Inferior parietal cortex (tissue), 1 donor: ENCODE measurements at regions not wholly inside any gene's neighbourhood (a gene's known extent, or its start where the extent isn't known, plus 50 kb on each side); places are given as distances from the start of the nearest gene placed in this dataset.

ENCODE experiments used
- DNase-seq: peaks from one replicate; pipeline ENCODE4 v3.0.0-alpha.2; 2016; ENCODE audit errors: extremely low spot score

DNA sequence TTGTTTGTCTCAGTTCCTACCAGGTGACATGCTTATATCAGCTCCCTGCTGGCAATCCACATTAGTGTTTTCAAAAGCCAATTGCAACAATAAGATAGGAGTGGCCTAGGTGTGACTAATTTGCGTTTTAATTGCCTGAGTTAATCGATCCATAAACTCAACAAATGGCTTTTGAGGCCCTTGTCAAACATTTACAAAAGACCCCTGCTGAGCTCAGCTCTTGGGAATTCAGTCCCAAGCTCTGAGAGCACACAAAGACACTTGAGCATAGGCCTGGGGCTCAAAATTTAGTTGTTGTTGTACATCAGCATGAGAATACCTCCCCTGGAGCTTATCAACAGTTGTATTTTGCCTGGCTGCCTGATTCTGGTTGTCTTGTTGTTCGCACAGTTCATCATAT is 1134.4 kb upstream of the TSPY4 start:
- DNase-seq, result no peak

DNA sequence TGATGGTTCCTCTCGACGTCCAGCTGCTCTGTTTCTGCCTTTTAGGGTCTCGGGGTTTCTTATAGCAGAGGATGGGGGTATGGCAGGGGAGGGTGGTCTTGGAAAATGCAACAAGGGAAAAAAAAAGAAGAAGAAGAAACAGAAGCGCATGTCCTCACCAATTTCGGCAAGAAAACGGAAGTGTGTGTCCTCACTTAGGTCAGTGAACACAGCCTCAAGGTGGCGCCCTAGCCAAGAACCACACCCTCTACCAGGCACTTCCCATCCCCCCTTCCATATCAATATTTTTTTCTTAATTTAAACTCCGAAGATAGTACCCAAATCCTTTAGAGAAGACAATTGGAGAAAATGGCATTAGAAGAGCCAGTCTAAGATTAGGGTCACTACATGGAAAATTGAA is 1096.1 kb upstream of the TSPY4 start:
- no peak for DNase-seq

DNA sequence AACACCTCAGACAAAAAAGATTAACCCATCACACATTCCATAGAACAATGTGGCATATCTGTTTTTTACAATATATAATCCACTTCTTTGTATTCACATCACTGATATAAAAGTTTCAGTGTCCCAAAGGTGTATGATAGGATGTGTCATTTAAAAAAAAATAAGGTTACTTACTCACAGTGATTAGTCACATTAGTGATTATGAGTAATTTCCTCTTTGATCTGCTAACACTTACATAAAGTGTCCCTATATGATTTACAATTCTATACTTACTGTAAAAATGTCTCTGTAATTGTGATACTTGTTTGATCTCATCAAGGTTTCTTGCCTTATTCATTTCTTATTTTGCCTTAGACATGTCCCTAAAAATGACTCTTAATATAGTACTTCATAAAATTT is 1063.5 kb upstream of the TSPY4 start:
- no peak for DNase-seq

DNA sequence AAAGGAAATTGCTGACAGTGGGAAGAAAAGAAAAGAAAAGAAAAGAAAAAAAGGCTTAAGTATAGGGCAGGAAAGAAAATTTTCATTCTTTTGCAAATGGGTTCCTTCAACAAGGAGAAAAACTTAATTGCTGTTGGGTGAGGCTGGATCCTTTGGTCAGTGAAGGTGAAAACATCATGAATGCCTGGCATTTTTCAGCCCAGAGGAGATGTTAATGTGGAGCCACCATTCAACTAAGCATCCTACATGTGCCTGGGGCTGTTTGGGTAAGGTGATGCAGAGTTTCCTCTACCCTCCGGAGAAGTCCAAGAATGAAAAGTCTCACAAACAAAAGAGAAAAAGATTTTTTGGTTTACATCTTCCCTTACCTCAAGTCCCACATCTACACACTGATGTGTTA is 1032.2 kb upstream of the TSPY4 start:
- no peak for DNase-seq

DNA sequence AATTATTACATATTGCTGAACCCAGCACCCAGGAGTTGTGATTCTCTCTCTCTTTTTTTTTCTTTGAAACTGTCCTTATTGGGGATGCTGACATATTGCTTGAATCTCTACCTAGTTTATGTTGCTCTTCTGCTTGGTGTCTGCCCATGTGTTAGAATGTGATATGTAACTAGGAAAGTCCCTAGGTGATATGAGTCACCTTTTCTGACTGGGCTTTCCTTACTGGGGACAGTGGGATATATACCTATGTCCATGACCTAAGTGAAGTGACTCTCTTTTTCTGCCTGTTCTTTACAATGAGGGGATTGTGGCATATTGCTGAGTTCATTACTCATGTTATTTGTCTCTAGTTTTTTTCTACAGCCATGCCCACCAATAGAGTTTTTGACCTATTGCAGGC is 1013.2 kb upstream of the TSPY4 start:
- no peak for DNase-seq

DNA sequence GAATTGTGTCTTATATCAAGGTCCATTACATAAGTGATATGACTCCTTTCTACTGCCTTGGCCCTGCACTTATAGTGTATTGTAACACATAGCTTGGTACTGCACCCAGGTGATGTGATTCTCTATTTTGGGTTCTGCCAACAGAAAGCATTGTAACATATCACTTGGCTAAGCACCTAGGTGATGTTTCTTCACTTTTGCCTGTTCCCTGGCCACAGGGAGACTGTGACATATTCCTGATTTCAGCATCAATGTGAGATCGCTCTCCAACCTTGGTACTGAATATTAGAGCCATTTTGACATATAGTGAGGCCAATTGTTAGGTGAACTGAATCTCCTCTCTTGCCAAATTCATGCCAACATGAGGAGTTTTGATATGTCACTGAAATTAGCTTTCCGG is 1010.3 kb upstream of the TSPY4 start:
- no peak for DNase-seq

DNA sequence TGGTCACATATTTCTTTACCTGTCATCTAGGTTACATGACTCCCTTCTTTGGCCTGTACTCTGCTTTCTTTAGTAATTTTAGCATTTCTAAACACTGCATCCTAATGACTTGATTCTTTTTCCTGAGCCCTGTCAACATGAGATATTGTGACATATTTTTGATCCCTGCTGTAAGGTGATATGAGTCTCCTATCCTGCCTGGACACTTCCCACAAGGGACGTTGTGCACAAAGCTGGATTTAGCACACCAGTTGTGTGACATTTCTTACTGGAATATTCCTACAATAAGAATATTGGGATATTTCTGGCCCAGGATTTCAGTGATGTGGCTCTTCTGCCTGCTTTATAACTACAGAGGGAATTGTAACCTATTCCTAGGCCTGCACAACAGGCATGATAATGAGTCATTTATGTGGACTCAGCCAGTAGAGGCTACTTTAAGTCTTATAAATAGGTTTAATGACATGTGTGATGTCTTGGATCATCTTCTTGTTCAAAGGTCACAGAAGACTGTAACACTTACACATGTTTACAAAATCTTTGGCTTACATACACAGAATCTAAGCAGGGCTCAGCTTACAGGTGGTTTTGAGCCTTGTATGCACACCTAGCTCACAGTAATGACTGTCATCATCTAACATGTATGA is 1009.4 kb upstream of the TSPY4 start:
- DNase-seq, result no peak

DNA sequence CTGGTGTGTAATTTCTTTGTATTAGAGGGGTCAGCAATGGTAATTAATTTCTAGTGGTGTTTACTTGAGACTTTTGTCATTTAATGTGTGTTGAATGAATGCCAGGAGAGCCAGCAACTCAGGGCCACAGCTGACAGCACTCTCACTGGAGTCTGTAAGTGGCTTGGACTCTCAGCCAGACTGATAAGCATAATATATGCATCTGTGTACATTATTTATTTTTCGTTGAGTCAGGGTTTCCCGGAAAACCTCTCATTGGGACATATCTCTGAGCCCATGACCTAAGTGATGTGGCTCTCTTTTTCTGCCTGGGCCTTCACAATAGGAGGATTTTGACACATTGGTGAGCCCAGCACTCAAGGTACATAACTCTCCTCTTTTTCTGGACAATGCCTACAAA is 1007.8 kb upstream of the TSPY4 start:
- no peak for DNase-seq

DNA sequence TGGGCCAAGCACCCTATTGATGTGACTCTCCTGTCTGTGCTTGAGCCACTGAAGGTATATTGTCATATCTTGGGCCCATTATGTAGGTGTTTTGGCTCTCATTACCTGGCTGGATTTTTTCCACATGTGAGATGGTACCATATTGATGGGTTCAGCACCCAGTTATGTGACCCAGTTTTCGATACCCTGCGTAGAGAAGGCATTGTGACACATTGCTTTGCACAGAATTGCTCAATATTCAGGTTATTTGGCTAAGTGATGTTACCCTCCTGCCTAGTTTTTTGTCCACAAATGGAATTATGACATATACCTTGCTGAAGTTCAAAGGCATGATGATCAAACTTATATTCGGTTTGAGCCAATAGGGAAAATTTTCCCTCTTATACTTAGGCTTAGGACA is 1007.3 kb upstream of the TSPY4 start:
- no peak for DNase-seq

DNA sequence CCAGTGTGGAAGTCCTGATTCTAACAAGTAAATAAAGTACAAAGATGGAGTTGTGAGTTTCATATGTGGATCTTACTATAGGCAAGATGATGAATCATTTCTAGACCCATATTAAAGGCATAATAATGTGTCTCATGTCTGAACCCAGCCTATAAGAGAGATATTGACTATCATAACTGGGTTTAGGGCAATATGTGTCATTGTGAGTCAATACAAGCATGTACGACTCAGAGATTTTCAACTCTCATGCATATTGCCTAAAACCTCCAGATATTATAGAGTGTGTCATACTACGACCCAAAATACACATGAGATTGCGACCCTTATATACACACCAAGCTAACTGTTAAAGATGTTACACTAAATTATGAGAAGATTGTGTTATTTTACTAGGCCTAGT is 1003.9 kb upstream of the TSPY4 start:
- no peak for DNase-seq

DNA sequence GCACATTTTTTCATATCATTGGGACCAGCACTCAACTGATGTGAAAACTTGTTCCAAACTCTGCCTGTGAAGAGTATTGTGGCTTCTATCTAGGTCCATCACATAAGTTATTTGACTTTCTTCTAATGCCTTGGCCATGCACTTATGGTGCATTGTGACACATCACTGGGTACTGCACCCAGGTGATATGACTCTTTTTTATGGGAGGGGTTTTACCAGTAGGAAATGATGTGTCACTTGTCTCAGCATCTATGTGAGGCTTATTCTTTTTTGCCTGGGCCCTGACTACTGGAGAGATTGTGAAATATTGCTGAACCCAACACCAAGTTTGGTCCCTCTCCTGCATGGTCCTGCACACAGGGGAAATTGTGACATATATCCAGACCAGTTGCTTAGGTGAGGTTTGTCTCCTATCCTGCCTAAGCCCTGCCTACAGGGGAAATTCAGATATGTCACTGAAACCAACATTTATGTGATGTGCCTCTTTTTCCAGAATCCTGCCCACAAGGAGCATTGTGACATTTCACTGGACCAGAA is 1001.9 kb upstream of the TSPY4 start:
- no peak for DNase-seq

DNA sequence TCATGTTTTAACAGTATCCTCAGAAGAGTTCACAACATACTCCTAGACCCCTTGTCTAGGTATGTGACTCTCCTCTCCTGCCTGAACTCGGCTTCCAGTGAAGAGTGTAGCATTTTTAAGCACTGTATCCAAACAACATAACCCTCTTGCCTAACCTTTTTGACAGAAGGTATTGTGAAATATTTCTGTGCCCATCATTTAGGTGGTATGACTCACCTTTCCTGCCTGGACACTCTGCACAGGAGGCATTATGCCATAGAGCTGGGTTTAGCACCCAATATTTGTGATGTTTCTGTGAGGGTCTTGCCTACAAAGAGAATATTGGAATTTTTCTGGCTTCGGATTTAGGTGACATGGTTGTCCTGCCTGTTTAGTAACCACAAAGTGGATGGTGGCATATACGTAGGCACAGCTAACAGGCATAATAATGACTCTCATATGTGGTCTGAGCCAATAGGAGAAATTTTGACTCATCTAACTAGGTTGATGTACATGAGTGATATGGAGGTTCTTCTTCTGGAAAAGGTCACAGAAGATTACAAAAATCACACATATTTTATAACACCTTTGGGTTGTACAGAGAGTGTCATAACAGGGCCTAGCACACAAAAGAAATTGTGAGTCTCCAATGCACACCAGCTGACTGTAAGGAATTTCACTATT is 1001.0 kb upstream of the TSPY4 start:
- no peak for DNase-seq

DNA sequence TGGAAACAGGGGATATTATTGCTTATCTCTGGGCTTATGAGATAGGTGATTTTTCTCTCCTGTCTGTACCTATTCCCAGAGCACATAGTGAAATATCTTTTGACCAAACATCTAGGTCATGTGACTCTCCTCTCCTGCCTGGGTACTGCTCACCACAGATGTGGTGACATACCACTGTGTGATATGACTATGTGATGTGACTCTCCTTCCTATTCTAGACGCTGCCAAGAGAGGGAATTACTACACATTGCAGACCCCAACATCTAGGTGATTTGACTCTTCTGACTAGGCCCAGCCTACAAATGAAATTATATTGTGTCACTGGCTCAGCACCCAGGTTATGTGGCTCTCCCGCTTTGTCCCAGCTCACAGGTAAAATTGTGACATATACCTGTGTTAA is 996.3 kb upstream of the TSPY4 start:
- DNase-seq, result no peak

DNA sequence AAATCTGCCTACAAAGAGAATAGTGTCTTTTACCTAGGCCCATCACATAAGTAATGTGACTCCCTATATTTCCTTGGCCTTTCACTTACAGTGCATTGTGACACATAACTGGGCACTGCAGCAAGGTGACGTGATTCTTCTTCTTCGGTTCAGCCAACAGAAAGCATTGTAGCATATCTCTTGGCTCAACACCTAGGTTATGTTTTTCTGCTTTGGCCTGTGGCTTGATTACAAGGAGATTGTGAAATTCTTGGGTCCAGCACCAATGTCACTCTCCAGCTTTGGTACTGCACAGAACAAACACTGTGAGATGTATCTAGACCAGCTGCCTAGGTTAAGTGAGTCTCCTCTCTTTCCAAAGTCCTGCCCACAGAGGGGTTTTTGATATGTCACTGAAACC is 995.1 kb upstream of the TSPY4 start:
- no peak for DNase-seq

DNA sequence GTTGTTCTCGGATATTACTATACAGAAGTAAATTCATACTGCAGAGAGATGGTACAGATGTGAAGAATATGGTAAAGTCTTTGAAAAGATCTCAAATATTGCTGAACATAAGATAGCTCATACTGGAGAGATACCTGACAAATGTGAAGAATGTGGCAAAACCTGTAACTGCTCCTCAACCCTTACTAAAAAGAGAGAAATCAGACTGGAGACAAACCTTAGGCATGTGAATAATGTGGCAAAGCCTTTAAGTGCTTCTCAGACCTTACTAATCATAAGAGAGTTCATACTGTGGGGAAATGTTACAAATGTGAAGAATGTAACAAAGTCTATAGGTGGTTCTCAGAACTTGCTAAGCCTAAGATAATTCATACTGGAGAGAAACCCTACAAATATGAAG is 986.0 kb upstream of the TSPY4 start:
- DNase-seq, result no peak

DNA sequence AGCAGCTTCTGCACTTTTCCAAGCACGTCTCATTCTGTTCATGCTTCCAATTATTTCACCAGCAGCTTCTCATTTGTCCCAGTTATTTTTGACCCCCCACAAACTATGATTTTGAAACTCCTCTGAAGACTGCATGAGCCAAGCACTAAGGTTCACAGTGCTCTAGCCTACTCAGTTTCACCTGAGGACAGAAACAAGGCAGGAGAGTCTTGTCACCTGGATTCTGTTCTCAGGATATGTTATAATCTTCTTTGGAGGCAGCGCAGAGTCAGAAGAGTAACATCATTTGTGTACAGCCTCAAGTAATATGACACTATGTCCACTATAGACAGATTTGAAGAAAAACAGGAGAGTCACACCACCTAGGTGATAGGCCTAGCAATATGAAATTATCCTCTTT is 985.1 kb upstream of the TSPY4 start:
- no peak for DNase-seq

DNA sequence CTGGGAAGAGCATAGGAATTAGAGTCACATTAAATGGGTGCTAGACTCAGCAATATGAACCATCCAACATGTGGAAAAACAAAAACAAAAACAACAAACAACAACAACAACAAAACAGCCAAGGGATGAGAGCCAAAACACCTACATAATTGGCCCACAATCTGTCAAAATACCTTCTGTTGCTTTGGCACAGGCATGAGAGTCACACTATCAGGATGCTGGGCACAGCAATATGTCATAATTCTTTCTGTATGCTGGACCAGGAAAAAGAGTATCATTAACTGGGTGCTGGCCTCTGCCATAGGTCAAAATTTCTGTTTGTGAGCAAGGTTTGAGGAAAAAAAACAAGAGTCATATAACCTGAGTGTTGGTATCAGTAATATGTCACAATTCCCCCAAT is 979.1 kb upstream of the TSPY4 start:
- DNase-seq, result no peak

DNA sequence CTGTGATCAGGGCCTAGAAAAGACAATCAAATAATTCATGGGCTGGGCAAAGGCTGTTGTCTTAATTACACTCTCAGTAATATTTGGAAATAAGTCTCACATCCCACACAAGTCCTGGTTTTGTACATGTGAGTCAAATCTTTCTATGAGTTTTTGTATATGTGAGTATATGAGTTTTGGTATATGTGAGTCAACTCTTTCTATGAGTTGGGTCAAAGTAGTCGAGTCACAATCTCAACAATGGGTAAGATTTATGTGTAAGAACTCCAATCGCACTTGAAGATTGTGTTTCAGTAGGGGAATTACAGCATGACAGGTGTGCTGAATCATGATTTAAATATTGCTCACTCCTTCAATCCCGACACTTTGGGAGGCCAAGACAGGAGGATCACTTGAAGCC is 975.5 kb upstream of the TSPY4 start:
- no peak for DNase-seq

DNA sequence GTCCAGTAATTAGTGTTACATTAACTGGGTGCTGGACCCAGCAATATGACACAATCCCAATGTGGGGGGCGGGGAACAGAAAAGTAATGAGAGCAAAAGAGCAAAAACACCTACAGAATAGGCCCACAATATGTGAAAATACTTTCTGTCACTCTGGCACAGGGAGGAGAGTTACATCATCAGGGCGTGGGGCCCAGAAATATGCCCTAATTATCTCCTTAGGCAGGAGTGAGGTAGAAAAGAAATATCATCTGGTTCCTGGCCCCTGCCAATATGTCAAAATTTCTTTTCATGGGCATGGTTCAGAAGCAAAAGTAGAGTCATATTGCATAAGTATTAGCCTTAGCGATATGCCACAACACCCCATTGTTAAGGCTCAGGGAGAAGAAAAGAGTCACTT is 959.8 kb upstream of the TSPY4 start:
- DNase-seq, result no peak

DNA sequence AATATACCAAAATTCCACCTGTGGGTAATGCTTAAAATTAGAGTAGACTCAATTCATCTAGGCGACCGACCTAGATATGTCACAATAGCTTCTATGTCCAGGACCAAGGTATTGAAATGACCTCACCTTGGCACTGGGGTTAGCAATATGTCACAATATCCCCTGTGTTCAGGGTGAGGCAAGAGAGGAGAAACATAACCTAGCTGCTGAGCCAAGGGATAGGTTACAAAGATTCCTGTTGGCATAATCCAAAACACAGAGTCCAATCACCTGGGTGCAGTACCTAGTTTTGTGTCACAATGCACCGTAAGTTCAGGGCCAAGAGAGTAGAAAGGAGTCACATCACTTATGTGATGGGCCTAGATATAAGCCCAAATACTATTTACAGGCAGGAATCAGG is 957.5 kb upstream of the TSPY4 start:
- DNase-seq, result no peak

DNA sequence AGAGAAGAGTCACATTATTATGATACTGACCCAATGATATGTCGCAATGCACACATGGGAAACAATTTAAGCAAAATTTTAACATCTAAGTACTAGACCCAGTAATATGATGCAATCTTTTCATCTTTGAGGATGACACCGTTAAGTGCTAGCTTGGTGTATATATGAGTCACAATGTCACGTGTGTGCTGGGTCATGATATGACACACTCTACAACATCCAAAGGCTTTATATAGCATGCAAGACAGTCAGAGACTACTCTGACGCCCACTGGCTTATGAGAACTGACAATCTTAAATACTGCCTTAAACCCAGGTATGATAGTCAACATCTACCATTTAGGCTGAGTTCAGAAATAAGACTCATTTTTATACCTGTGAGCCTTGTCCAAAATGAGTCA is 955.8 kb upstream of the TSPY4 start:
- DNase-seq, result no peak

DNA sequence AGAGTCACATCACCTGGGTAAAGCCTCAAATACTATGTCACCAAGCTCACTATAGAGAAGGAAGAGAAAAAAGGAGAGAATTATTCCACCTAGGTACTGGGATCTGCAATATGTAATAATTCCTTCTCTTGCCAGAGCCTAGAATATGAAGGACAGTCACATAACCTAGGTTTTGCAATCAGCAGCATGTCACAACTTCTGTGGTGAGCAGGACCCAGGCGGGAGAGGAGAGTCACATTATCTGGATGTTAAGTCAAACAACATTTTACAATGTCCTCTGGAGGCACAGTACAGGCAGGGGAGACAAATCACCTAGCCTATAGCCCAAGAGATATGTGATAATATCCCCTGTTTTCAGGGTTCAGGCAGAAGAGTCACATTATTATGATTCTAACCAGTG is 951.2 kb upstream of the TSPY4 start:
- DNase-seq, result no peak

DNA sequence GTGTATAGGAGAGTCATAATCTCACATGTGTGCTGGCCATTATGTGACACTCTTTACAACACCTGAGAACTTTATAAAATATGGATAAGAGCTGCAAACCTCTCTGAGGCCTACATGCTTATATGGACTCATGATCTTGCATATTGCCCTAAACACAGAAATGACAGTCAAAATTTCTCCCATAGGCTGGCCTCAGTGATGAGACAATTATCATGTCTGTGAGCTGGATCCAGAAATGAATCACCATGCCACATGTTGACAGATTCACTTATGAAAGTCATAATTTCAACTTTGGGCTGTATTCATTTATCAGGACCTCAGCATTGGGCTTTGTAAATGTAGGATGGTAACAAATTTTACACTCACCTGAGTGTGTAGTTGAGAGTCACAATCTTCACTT is 948.8 kb upstream of the TSPY4 start:
- no peak for DNase-seq

DNA sequence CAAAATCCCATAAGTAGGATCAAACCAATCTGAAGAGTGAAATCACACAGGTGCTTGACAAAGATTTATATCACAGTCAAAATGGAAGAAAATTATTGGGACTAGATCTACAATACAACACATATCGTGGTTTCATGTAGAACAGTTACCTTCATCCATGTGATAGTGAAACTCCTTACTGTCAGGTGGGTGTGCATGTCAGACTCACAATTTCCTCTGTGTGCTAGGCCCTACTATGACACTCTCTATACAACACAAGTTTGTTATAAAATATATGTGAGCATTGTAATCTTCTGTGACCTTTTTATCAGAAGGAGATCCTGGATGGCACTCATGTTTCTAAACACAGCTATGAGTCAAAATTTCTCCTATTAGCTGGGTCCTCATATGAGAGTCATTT is 947.0 kb upstream of the TSPY4 start:
- no peak for DNase-seq
